ENCODE measurements at regions not wholly inside any gene's neighbourhood (a gene's known extent, or its start where the extent isn't known, plus 50 kb on each side); places are given as distances from the start of the nearest gene placed in this dataset.

- Histone ChIP-seq H3K9me3 (ENCODE audit: severe bottlenecking) (no peaks in the 10 kb centered on the region), H3K27me3 (ENCODE audit: insufficient read depth, poor library complexity, severe bottlenecking) (no peaks in the 10 kb centered on the region), H3K36me3 (ENCODE audit: low read depth) (no peaks in the 10 kb centered on the region), H3K27ac (ENCODE audit: poor library complexity, severe bottlenecking) (no peak overlapping the region), H3K4me1 (ENCODE audit: insufficient read depth, poor library complexity, severe bottlenecking) (no peaks in the 10 kb centered on the region), H3K4me3 (ENCODE audit: severe bottlenecking) (no peak overlapping the region)
- TF ChIP-seq CTCF (IDR thresholded peaks at IDR 0.05; ENCODE audit: poor library complexity, severe bottlenecking): no peak
- DNase-seq (ENCODE audit: low spot score) (no peak), ATAC-seq (ENCODE audit: low read depth) (no peak)
Observed at GRCh38 chrX:45630078-45630477, 429.4 kb upstream of the DIPK2B start.

- Histone ChIP-seq H3K4me3 (ENCODE audit: severe bottlenecking) (no peak overlapping the region), H3K27ac (ENCODE audit: poor library complexity, severe bottlenecking) (no peak overlapping the region), H3K27me3 (ENCODE audit: insufficient read depth, poor library complexity, severe bottlenecking) (no peaks in the 10 kb centered on the region), H3K9me3 (ENCODE audit: severe bottlenecking) (no peaks in the 10 kb centered on the region), H3K36me3 (ENCODE audit: low read depth) (no peaks in the 10 kb centered on the region), H3K4me1 (ENCODE audit: insufficient read depth, poor library complexity, severe bottlenecking) (peaks cover 6% of the 10 kb centered on the region)
- no peak for ATAC-seq (ENCODE audit: low read depth)
- TF ChIP-seq CTCF (IDR thresholded peaks at IDR 0.05; ENCODE audit: poor library complexity, severe bottlenecking): no peak
- no peak for DNase-seq (ENCODE audit: low spot score)
Observed at GRCh38 chrX:45628041-45628440, 427.4 kb upstream of the DIPK2B start.

GRCh38 chrX:45623266-45623665, 422.6 kb upstream of the DIPK2B start:
- no peak for DNase-seq (ENCODE audit: low spot score)
- ATAC-seq (ENCODE audit: low read depth): peak; percentile 61
- Histone ChIP-seq H3K27me3 (ENCODE audit: insufficient read depth, poor library complexity, severe bottlenecking) (no peaks in the 10 kb centered on the region), H3K9me3 (ENCODE audit: severe bottlenecking) (no peaks in the 10 kb centered on the region), H3K4me1 (ENCODE audit: insufficient read depth, poor library complexity, severe bottlenecking) (peaks cover 34% of the 10 kb centered on the region), H3K36me3 (ENCODE audit: low read depth) (no peaks in the 10 kb centered on the region), H3K4me3 (ENCODE audit: severe bottlenecking) (no peak overlapping the region), H3K27ac (ENCODE audit: poor library complexity, severe bottlenecking) (peak overlapping the region; percentile 97)
- TF ChIP-seq CTCF (IDR thresholded peaks at IDR 0.05; ENCODE audit: poor library complexity, severe bottlenecking): no peak

- no peak for TF ChIP-seq CTCF (IDR thresholded peaks at IDR 0.05; ENCODE audit: poor library complexity, severe bottlenecking)
- Histone ChIP-seq H3K4me1 (ENCODE audit: insufficient read depth, poor library complexity, severe bottlenecking) (peaks cover 34% of the 10 kb centered on the region), H3K9me3 (ENCODE audit: severe bottlenecking) (no peaks in the 10 kb centered on the region), H3K36me3 (ENCODE audit: low read depth) (no peaks in the 10 kb centered on the region), H3K4me3 (ENCODE audit: severe bottlenecking) (no peak overlapping the region), H3K27ac (ENCODE audit: poor library complexity, severe bottlenecking) (peak overlapping the region; percentile 97), H3K27me3 (ENCODE audit: insufficient read depth, poor library complexity, severe bottlenecking) (no peaks in the 10 kb centered on the region)
- ATAC-seq (ENCODE audit: low read depth) (no peak), DNase-seq (ENCODE audit: low spot score) (no peak)
Observed at GRCh38 chrX:45622538-45622937, 421.9 kb upstream of the DIPK2B start.

GRCh38 chrX:45622042-45622423, 421.4 kb upstream of the DIPK2B start:
- Histone ChIP-seq H3K27me3 (ENCODE audit: insufficient read depth, poor library complexity, severe bottlenecking) (no peaks in the 10 kb centered on the region), H3K36me3 (ENCODE audit: low read depth) (no peaks in the 10 kb centered on the region), H3K4me3 (ENCODE audit: severe bottlenecking) (no peak overlapping the region), H3K9me3 (ENCODE audit: severe bottlenecking) (no peaks in the 10 kb centered on the region), H3K4me1 (ENCODE audit: insufficient read depth, poor library complexity, severe bottlenecking) (peaks cover 34% of the 10 kb centered on the region), H3K27ac (ENCODE audit: poor library complexity, severe bottlenecking) (peak overlapping the region; percentile 97)
- no peak for TF ChIP-seq CTCF (IDR thresholded peaks at IDR 0.05; ENCODE audit: poor library complexity, severe bottlenecking)
- no peak for ATAC-seq (ENCODE audit: low read depth)
- no peak for DNase-seq (ENCODE audit: low spot score)

Data from RWPE2 (cell line).